Mammary epithelial cell (primary cell): ENCODE measurements at regions not wholly inside any gene's neighbourhood (a gene's known extent, or its start where the extent isn't known, plus 50 kb on each side); places are given as distances from the start of the nearest gene placed in this dataset.

Experiments used
- EZH2 ChIP-seq: IDR thresholded peaks from 2 replicates; pipeline ENCODE4 v1.6.1; 2012; ENCODE audit warnings: low read length, inconsistent platforms, borderline replicate concordance
- TF ChIP-seq, protein P1 (sequence below), 2 donors: IDR thresholded peaks in 1 of 2; conservative IDR thresholded peaks in 1 of 2; 2 replicates each; pipeline ENCODE4 v1.5.1; 2011 to 2012; ENCODE audit warnings: inconsistent platforms in 2 of 2, low read length in 2 of 2, mild to moderate bottlenecking in 2 of 2, control low read depth in 1 of 2, low read depth in 1 of 2; ENCODE audit not compliant: insufficient read depth in 1 of 2; ENCODE audit errors: extremely low read depth in 1 of 2

DNA sequence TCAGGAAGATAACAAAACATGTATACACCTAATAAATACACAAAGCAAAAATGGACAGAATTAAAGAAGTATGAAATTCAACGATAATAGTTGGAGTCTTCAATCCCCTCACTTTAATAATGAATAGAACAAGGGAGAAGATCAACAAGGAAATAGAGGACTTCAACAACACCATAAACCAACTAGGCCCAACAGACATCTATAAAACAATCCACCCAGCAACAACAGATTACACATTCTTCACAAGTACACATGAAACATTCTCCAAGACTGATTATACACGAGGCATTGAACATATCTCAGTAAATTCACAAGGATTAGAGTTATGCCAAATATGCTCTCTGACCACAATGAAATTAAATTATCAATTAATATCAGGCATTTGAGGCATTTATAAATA is 185.5 kb upstream of the NBEA start:
- TF ChIP-seq, protein P1, sequence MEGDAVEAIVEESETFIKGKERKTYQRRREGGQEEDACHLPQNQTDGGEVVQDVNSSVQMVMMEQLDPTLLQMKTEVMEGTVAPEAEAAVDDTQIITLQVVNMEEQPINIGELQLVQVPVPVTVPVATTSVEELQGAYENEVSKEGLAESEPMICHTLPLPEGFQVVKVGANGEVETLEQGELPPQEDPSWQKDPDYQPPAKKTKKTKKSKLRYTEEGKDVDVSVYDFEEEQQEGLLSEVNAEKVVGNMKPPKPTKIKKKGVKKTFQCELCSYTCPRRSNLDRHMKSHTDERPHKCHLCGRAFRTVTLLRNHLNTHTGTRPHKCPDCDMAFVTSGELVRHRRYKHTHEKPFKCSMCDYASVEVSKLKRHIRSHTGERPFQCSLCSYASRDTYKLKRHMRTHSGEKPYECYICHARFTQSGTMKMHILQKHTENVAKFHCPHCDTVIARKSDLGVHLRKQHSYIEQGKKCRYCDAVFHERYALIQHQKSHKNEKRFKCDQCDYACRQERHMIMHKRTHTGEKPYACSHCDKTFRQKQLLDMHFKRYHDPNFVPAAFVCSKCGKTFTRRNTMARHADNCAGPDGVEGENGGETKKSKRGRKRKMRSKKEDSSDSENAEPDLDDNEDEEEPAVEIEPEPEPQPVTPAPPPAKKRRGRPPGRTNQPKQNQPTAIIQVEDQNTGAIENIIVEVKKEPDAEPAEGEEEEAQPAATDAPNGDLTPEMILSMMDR (conservative IDR thresholded peaks at IDR 0.05 in 1 of 2, IDR thresholded peaks at IDR 0.05 in 1 of 2; ENCODE audit: extremely low read depth in 1 of 2, insufficient read depth in 1 of 2, low read depth in 1 of 2, low read length in 2 of 2): no peak
- no peak for TF ChIP-seq EZH2
